ENCODE measurements at regions not wholly inside any gene's neighbourhood (a gene's known extent, or its start where the extent isn't known, plus 50 kb on each side); places are given as distances from the start of the nearest gene placed in this dataset.

GRCh38 chr9:115200711-115201505, 83.0 kb upstream of the TNC start:
- no peaks in the 10 kb centered on the region for H3K79me2 ChIP-seq (ENCODE audit: insufficient read depth, low read length)
- H3K4me3 ChIP-seq (ENCODE audit: insufficient read depth, low read length, poor library complexity, severe bottlenecking) = no peak overlapping the region
- no peak overlapping the region for H3K27ac ChIP-seq (ENCODE audit: low read depth, low read length)
- no peak overlapping the region for H2AFZ ChIP-seq (ENCODE audit: low read depth, low read length, severe bottlenecking)
- H3F3A ChIP-seq (ENCODE audit: insufficient read depth) = no peaks in the 10 kb centered on the region
- no peak overlapping the region for H3K4me2 ChIP-seq (ENCODE audit: low read depth, low read length, poor library complexity, severe bottlenecking)
- no peaks in the 10 kb centered on the region for H3K27me3 ChIP-seq (ENCODE audit: low read length)
- no peaks in the 10 kb centered on the region for H3K9me3 ChIP-seq (ENCODE audit: insufficient read depth, low read length)
- no peak overlapping the region for H3K9ac ChIP-seq (ENCODE audit: low read length)
- H3K9me2 ChIP-seq (replicated peaks; ENCODE audit: insufficient read depth, low read length) = no peaks in the 10 kb centered on the region
- no peaks in the 10 kb centered on the region for H3K36me3 ChIP-seq (ENCODE audit: low read length)
- TF ChIP-seq CTCF (IDR thresholded peaks at IDR 0.05; ENCODE audit: insufficient read depth, low read length, poor library complexity, severe bottlenecking) = no peak
- no peak for TF ChIP-seq EZH2phosphoT487 (conservative IDR thresholded peaks at IDR 0.05; ENCODE audit: low read length)
- H4K20me1 ChIP-seq (ENCODE audit: low read depth, low read length) = no peaks in the 10 kb centered on the region

DNA sequence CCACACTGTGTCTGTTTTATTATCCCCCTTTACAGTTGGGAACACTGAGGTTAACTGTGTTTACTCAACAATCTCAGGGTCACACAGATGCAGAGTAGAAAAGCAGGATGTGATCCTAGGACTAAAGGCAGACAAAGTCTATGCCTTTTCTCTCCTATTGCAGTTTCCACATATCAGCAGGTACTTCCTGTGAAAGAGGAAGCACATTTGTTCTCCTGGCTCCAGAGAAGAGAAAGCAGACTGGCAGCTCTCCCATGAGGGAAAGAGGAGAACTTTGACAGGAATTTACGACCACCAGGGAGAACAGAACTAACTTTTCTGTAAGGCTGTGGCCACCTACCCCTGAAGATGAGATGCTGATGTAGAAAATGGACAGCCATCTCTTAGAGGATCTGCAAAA, 84.2 kb upstream of the TNC start:
- no peaks in the 10 kb centered on the region for H3K27me3 ChIP-seq (ENCODE audit: low read length)
- no peak overlapping the region for H3K27ac ChIP-seq (ENCODE audit: low read depth, low read length)
- no peaks in the 10 kb centered on the region for H3F3A ChIP-seq (ENCODE audit: insufficient read depth)
- no peak overlapping the region for H3K4me3 ChIP-seq (ENCODE audit: insufficient read depth, low read length, poor library complexity, severe bottlenecking)
- no peaks in the 10 kb centered on the region for H3K79me2 ChIP-seq (ENCODE audit: insufficient read depth, low read length)
- no peaks in the 10 kb centered on the region for H3K36me3 ChIP-seq (ENCODE audit: low read length)
- no peaks in the 10 kb centered on the region for H3K9me3 ChIP-seq (ENCODE audit: insufficient read depth, low read length)
- H3K9me2 ChIP-seq (replicated peaks; ENCODE audit: insufficient read depth, low read length) = no peaks in the 10 kb centered on the region
- H3K9ac ChIP-seq (ENCODE audit: low read length) = no peak overlapping the region
- TF ChIP-seq EZH2phosphoT487 (conservative IDR thresholded peaks at IDR 0.05; ENCODE audit: low read length) = no peak
- no peak for TF ChIP-seq CTCF (IDR thresholded peaks at IDR 0.05; ENCODE audit: insufficient read depth, low read length, poor library complexity, severe bottlenecking)
- H3K4me2 ChIP-seq (ENCODE audit: low read depth, low read length, poor library complexity, severe bottlenecking) = no peak overlapping the region
- H2AFZ ChIP-seq (ENCODE audit: low read depth, low read length, severe bottlenecking) = no peak overlapping the region
- H4K20me1 ChIP-seq (ENCODE audit: low read depth, low read length) = no peaks in the 10 kb centered on the region

- H3F3A ChIP-seq (ENCODE audit: insufficient read depth) = no peaks in the 10 kb centered on the region
- no peaks in the 10 kb centered on the region for H3K27me3 ChIP-seq (ENCODE audit: low read length)
- H3K36me3 ChIP-seq (ENCODE audit: low read length) = no peaks in the 10 kb centered on the region
- H3K4me3 ChIP-seq (ENCODE audit: insufficient read depth, low read length, poor library complexity, severe bottlenecking) = no peak overlapping the region
- H3K9me3 ChIP-seq (ENCODE audit: insufficient read depth, low read length) = no peaks in the 10 kb centered on the region
- TF ChIP-seq EZH2phosphoT487 (conservative IDR thresholded peaks at IDR 0.05; ENCODE audit: low read length) = no peak
- no peak for TF ChIP-seq CTCF (IDR thresholded peaks at IDR 0.05; ENCODE audit: insufficient read depth, low read length, poor library complexity, severe bottlenecking)
- no peak overlapping the region for H2AFZ ChIP-seq (ENCODE audit: low read depth, low read length, severe bottlenecking)
- no peak overlapping the region for H3K4me2 ChIP-seq (ENCODE audit: low read depth, low read length, poor library complexity, severe bottlenecking)
- no peak overlapping the region for H3K27ac ChIP-seq (ENCODE audit: low read depth, low read length)
- no peaks in the 10 kb centered on the region for H4K20me1 ChIP-seq (ENCODE audit: low read depth, low read length)
- no peaks in the 10 kb centered on the region for H3K79me2 ChIP-seq (ENCODE audit: insufficient read depth, low read length)
- H3K9ac ChIP-seq (ENCODE audit: low read length) = no peak overlapping the region
- no peaks in the 10 kb centered on the region for H3K9me2 ChIP-seq (replicated peaks; ENCODE audit: insufficient read depth, low read length)
Measured at GRCh38 chr9:115202960-115203751, 85.2 kb upstream of the TNC start.
